ENCODE measurements at regions not wholly inside any gene's neighbourhood (a gene's known extent, or its start where the extent isn't known, plus 50 kb on each side); places are given as distances from the start of the nearest gene placed in this dataset.

- dilution Hi-C loops (cut with MboI; ENCODE audit: extremely low pct_ligation_motif_present, low sequenced_read_pairs), result no loop called here
- no TSS peak for BruUV-seq (replicated peaks)
Observed at GRCh38 chr5:93331863-93332262, 249.2 kb downstream of the NR2F1-AS1 start.

DNA sequence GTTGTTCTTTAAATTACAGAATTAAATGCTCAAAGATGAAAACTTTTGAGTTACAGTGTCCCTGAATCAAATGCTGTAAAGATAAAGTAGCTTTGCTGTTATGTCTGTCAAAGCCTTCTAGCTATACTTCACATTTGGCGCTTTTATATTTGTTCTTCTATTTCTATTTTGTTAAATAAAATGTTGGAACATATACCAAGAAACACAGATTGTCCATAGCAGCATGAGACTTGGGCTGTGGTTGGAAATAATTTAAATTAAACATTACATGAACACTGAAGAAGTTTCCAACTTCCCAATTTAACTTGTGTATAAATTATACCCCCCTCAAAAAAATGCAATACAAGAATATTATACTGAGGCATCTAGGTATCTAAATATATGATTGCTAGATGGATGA lies 249.8 kb downstream of the NR2F1-AS1 start:
- H3K9ac ChIP-seq (replicated peaks; ENCODE audit: extremely low read depth, insufficient read depth, low read length), result no peak overlapping the region
- ChIA-PET POLR2A (no interaction called here), CTCF (no interaction called here)
- H4K20me1 ChIP-seq (replicated peaks; ENCODE audit: control insufficient read depth, extremely low read depth, insufficient read depth, low read length), result no peaks in the 10 kb centered on the region
- intact Hi-C loops (cut with micrococcal nuclease), result no loop called here
- H3K4me2 ChIP-seq (ENCODE audit: insufficient read depth, low read length), result no peak overlapping the region
- TF ChIP-seq FOS (IDR thresholded peaks at IDR 0.05; ENCODE audit: borderline replicate concordance, insufficient read depth, low read length), result no peak
- TF ChIP-seq MYC (IDR thresholded peaks at IDR 0.05; ENCODE audit: low read depth, low read length), result no peak
- no peak for TF ChIP-seq POLR2AphosphoS5 (IDR thresholded peaks at IDR 0.05; ENCODE audit: insufficient read depth, low read depth, low read length)
- TF ChIP-seq, protein P1, sequence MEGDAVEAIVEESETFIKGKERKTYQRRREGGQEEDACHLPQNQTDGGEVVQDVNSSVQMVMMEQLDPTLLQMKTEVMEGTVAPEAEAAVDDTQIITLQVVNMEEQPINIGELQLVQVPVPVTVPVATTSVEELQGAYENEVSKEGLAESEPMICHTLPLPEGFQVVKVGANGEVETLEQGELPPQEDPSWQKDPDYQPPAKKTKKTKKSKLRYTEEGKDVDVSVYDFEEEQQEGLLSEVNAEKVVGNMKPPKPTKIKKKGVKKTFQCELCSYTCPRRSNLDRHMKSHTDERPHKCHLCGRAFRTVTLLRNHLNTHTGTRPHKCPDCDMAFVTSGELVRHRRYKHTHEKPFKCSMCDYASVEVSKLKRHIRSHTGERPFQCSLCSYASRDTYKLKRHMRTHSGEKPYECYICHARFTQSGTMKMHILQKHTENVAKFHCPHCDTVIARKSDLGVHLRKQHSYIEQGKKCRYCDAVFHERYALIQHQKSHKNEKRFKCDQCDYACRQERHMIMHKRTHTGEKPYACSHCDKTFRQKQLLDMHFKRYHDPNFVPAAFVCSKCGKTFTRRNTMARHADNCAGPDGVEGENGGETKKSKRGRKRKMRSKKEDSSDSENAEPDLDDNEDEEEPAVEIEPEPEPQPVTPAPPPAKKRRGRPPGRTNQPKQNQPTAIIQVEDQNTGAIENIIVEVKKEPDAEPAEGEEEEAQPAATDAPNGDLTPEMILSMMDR (IDR thresholded peaks at IDR 0.05; ENCODE audit: extremely low read depth in 1 of 2, insufficient read depth in 1 of 2, low read depth in 1 of 2, low read length in 2 of 2), result no peak
- no peak for TF ChIP-seq EZH2 (IDR thresholded peaks at IDR 0.05; ENCODE audit: borderline replicate concordance, low read depth, low read length, severe bottlenecking)
- TF ChIP-seq POLR2A (IDR thresholded peaks at IDR 0.05; ENCODE audit: low read depth, low read length), result no peak
- FAIRE-seq (no peak), DNase-seq (ENCODE audit: low read depth, low spot score) (no peak)
- H3K27me3 ChIP-seq (ENCODE audit: control insufficient read depth in 2 of 2, insufficient read depth in 2 of 2, low read length in 2 of 2), result no peaks in the 10 kb centered on the region
- H3K27ac ChIP-seq (ENCODE audit: insufficient read depth, low read depth, low read length), result no peak overlapping the region
- no peaks in the 10 kb centered on the region for H3K9me1 ChIP-seq (replicated peaks; ENCODE audit: control insufficient read depth, extremely low read depth, insufficient read depth, low read length)
- H3K36me3 ChIP-seq (ENCODE audit: control insufficient read depth in 2 of 2, extremely low read depth in 1 of 2, insufficient read depth in 2 of 2, low read length in 2 of 2), result no peaks in the 10 kb centered on the region
- no peak overlapping the region for H2AFZ ChIP-seq (ENCODE audit: low read depth, low read length)
- no TSS peak for BruUV-seq (replicated peaks)
- no peak overlapping the region for H3K4me3 ChIP-seq (replicated peaks in 1 of 3; ENCODE audit: insufficient read depth in 1 of 3, low read depth in 1 of 3, low read length in 3 of 3)
- dilution Hi-C loops (cut with MboI; ENCODE audit: extremely low pct_ligation_motif_present, low sequenced_read_pairs), result no loop called here
- no peaks in the 10 kb centered on the region for H3K79me2 ChIP-seq (ENCODE audit: control insufficient read depth, insufficient read depth, low read length)
- no peaks in the 10 kb centered on the region for H3K4me1 ChIP-seq (ENCODE audit: control insufficient read depth, extremely low read depth, insufficient read depth, low read length)
- no peaks in the 10 kb centered on the region for H3K9me3 ChIP-seq (replicated peaks; ENCODE audit: control insufficient read depth, insufficient read depth, low read length)

More at GRCh38 chr5:93331863-93332262, 249.2 kb downstream of the NR2F1-AS1 start:
- no peak overlapping the region for H3K9ac ChIP-seq (replicated peaks; ENCODE audit: extremely low read depth, insufficient read depth, low read length)
- ChIA-PET POLR2A (no interaction called here), CTCF (no interaction called here)
- no peaks in the 10 kb centered on the region for H3K4me1 ChIP-seq (ENCODE audit: control insufficient read depth, extremely low read depth, insufficient read depth, low read length)
- H3K4me3 ChIP-seq (replicated peaks in 1 of 3; ENCODE audit: insufficient read depth in 1 of 3, low read depth in 1 of 3, low read length in 3 of 3), result no peak overlapping the region
- no peak overlapping the region for H3K4me2 ChIP-seq (ENCODE audit: insufficient read depth, low read length)
- no peaks in the 10 kb centered on the region for H3K9me1 ChIP-seq (replicated peaks; ENCODE audit: control insufficient read depth, extremely low read depth, insufficient read depth, low read length)
- no peaks in the 10 kb centered on the region for H3K36me3 ChIP-seq (ENCODE audit: control insufficient read depth in 2 of 2, extremely low read depth in 1 of 2, insufficient read depth in 2 of 2, low read length in 2 of 2)
- TF ChIP-seq, protein P2, sequence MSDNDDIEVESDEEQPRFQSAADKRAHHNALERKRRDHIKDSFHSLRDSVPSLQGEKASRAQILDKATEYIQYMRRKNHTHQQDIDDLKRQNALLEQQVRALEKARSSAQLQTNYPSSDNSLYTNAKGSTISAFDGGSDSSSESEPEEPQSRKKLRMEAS (IDR thresholded peaks at IDR 0.05; ENCODE audit: insufficient read depth, insufficient read length), result no peak
- TF ChIP-seq, protein P1 (IDR thresholded peaks at IDR 0.05; ENCODE audit: extremely low read depth in 1 of 2, insufficient read depth in 1 of 2, low read depth in 1 of 2, low read length in 2 of 2), result no peak
- TF ChIP-seq FOS (IDR thresholded peaks at IDR 0.05; ENCODE audit: borderline replicate concordance, insufficient read depth, low read length) (no peak), POLR2AphosphoS5 (IDR thresholded peaks at IDR 0.05; ENCODE audit: insufficient read depth, low read depth, low read length) (no peak), GATA2 (IDR thresholded peaks at IDR 0.05; ENCODE audit: insufficient read depth, insufficient read length, low read depth, low read length) (no peak), MYC (IDR thresholded peaks at IDR 0.05; ENCODE audit: low read depth, low read length) (no peak)
- DNase-seq (ENCODE audit: low read depth, low spot score) (no peak), FAIRE-seq (no peak)
- H4K20me1 ChIP-seq (replicated peaks; ENCODE audit: control insufficient read depth, extremely low read depth, insufficient read depth, low read length), result no peaks in the 10 kb centered on the region
- H3K27ac ChIP-seq (ENCODE audit: insufficient read depth, low read depth, low read length), result no peak overlapping the region
- H2AFZ ChIP-seq (ENCODE audit: low read depth, low read length), result no peak overlapping the region
- no peaks in the 10 kb centered on the region for H3K27me3 ChIP-seq (ENCODE audit: control insufficient read depth in 2 of 2, insufficient read depth in 2 of 2, low read length in 2 of 2)
- intact Hi-C loops (cut with micrococcal nuclease), result no loop called here
- no peaks in the 10 kb centered on the region for H3K79me2 ChIP-seq (ENCODE audit: control insufficient read depth, insufficient read depth, low read length)
- H3K9me3 ChIP-seq (replicated peaks; ENCODE audit: control insufficient read depth, insufficient read depth, low read length), result no peaks in the 10 kb centered on the region

Data from endothelial cell of umbilical vein (primary cell).